ENCODE measurements at regions not wholly inside any gene's neighbourhood (a gene's known extent, or its start where the extent isn't known, plus 50 kb on each side); places are given as distances from the start of the nearest gene placed in this dataset.
"Not testable (repeated sequence)": the region's sequence is repeated elsewhere in the genome, so short reads cannot be mapped to it uniquely, and the experiment has no call there.

GRCh38 chr5:74402553-74402952, 238.0 kb downstream of the ENC1 start:
- no peak for DNase-seq (ENCODE audit: low spot score)

GRCh38 chr5:74401946-74402320, 238.6 kb downstream of the ENC1 start:
- DNase-seq (ENCODE audit: low spot score), result no peak

- no peak for DNase-seq (ENCODE audit: low spot score)
These were observed 239.1 kb downstream of the ENC1 start for GRCh38 chr5:74401281-74401945.

- DNase-seq (ENCODE audit: low spot score), result no peak
These were observed 240.5 kb downstream of the ENC1 start for GRCh38 chr5:74400067-74400466.

- DNase-seq (ENCODE audit: low spot score), result no peak
These were observed 243.5 kb downstream of the ENC1 start for GRCh38 chr5:74396913-74397622.

GRCh38 chr5:74394916-74395880, 245.3 kb downstream of the ENC1 start:
- DNase-seq (ENCODE audit: low spot score), result no peak

- DNase-seq (ENCODE audit: low spot score), result no peak
These were observed 246.0 kb downstream of the ENC1 start for GRCh38 chr5:74394528-74394915.

- no peak for DNase-seq (ENCODE audit: low spot score)
These were observed 246.6 kb downstream of the ENC1 start for GRCh38 chr5:74393943-74394342.

GRCh38 chr5:74392711-74393351, 247.7 kb downstream of the ENC1 start:
- DNase-seq (ENCODE audit: low spot score), result no peak

GRCh38 chr5:74391410-74391809, 249.1 kb downstream of the ENC1 start:
- DNase-seq (ENCODE audit: low spot score), result no peak

- no peak for DNase-seq (ENCODE audit: low spot score)
These were observed 249.7 kb downstream of the ENC1 start for GRCh38 chr5:74390822-74391221.

- no peak for DNase-seq (ENCODE audit: low spot score)
These were observed 250.3 kb downstream of the ENC1 start for GRCh38 chr5:74390306-74390637.

- no peak for DNase-seq (ENCODE audit: low spot score)
These were observed 250.8 kb downstream of the ENC1 start for GRCh38 chr5:74389531-74390305.

- DNase-seq (ENCODE audit: low spot score), result not testable (repeated sequence)
These were observed 252.1 kb downstream of the ENC1 start for GRCh38 chr5:74388411-74388810.

- peak; percentile 14 for DNase-seq (ENCODE audit: low spot score)
These were observed 253.8 kb downstream of the ENC1 start for GRCh38 chr5:74386571-74387334.

GRCh38 chr5:74384851-74385250, 255.7 kb downstream of the ENC1 start:
- DNase-seq (ENCODE audit: low spot score), result no peak

GRCh38 chr5:74382987-74383593, 257.4 kb downstream of the ENC1 start:
- DNase-seq (ENCODE audit: low spot score), result no peak

GRCh38 chr5:74382123-74382855, 258.2 kb downstream of the ENC1 start:
- no peak for DNase-seq (ENCODE audit: low spot score)

GRCh38 chr5:74380193-74380592, 260.3 kb downstream of the ENC1 start:
- DNase-seq (ENCODE audit: low spot score), result no peak

- DNase-seq (ENCODE audit: low spot score), result no peak
These were observed 262.1 kb downstream of the ENC1 start for GRCh38 chr5:74378464-74378863.

Measured in AG08396 (cell line).